ENCODE measurements at regions not wholly inside any gene's neighbourhood (a gene's known extent, or its start where the extent isn't known, plus 50 kb on each side); places are given as distances from the start of the nearest gene placed in this dataset.
"Not testable (repeated sequence)": the region's sequence is repeated elsewhere in the genome, so short reads cannot be mapped to it uniquely, and the experiment has no call there.

GRCh38 chr9:28443461-28443860, 870.2 kb upstream of the C9orf72 start:
- no peak for FAIRE-seq
- DNase-seq (ENCODE audit: low spot score), result no peak

GRCh38 chr9:28444637-28445036, 871.4 kb upstream of the C9orf72 start:
- FAIRE-seq, result no peak
- no peak for DNase-seq (ENCODE audit: low spot score)

GRCh38 chr9:28445211-28445610, 871.9 kb upstream of the C9orf72 start:
- DNase-seq (ENCODE audit: low spot score), result no peak
- no peak for FAIRE-seq

- DNase-seq (ENCODE audit: low spot score), result no peak
- FAIRE-seq, result no peak
Measured at GRCh38 chr9:28453918-28454317, 880.6 kb upstream of the C9orf72 start.

GRCh38 chr9:28456861-28457260, 883.6 kb upstream of the C9orf72 start:
- peak; percentile 37 for FAIRE-seq
- no peak for DNase-seq (ENCODE audit: low spot score)

GRCh38 chr9:28464481-28465216, 891.4 kb upstream of the C9orf72 start:
- DNase-seq (ENCODE audit: low spot score) (no peak), FAIRE-seq (no peak)

GRCh38 chr9:28471261-28471660, 898.0 kb upstream of the C9orf72 start:
- FAIRE-seq, result peak; percentile 48
- no peak for DNase-seq (ENCODE audit: low spot score)

- no peak for DNase-seq (ENCODE audit: low spot score)
- FAIRE-seq, result no peak
Measured at GRCh38 chr9:28487561-28487960, 914.3 kb upstream of the C9orf72 start.

GRCh38 chr9:28491121-28491520, 917.8 kb upstream of the C9orf72 start:
- DNase-seq (ENCODE audit: low spot score) (no peak), FAIRE-seq (no peak)

- DNase-seq (ENCODE audit: low spot score); FAIRE-seq: not testable (repeated sequence)
Measured at GRCh38 chr9:28498168-28498567, 924.9 kb upstream of the C9orf72 start.

- DNase-seq (ENCODE audit: low spot score) (no peak), FAIRE-seq (no peak)
Measured at GRCh38 chr9:28502189-28502588, 928.9 kb upstream of the C9orf72 start.

- FAIRE-seq (no peak), DNase-seq (ENCODE audit: low spot score) (no peak)
Measured at GRCh38 chr9:28502741-28503140, 929.5 kb upstream of the C9orf72 start.

- no peak for DNase-seq (ENCODE audit: low spot score)
- FAIRE-seq, result no peak
Measured at GRCh38 chr9:28503573-28503972, 930.3 kb upstream of the C9orf72 start.

GRCh38 chr9:28518439-28518838, 945.2 kb upstream of the C9orf72 start:
- no peak for FAIRE-seq
- DNase-seq (ENCODE audit: low spot score), result no peak

GRCh38 chr9:28524309-28524708, 951.0 kb upstream of the C9orf72 start:
- DNase-seq (ENCODE audit: low spot score); FAIRE-seq: not testable (repeated sequence)

- FAIRE-seq (no peak), DNase-seq (ENCODE audit: low spot score) (no peak)
Measured at GRCh38 chr9:28528049-28528448, 954.8 kb upstream of the C9orf72 start.

GRCh38 chr9:28538132-28538531, 964.9 kb upstream of the C9orf72 start:
- no peak for DNase-seq (ENCODE audit: low spot score)
- FAIRE-seq, result no peak

GRCh38 chr9:28539434-28540070, 966.3 kb upstream of the C9orf72 start:
- DNase-seq (ENCODE audit: low spot score) (no peak), FAIRE-seq (peak; percentile 92)

- no peak for FAIRE-seq
Measured at GRCh38 chr9:28542928-28543327, 969.6 kb upstream of the C9orf72 start.

GRCh38 chr9:28547527-28547926, 974.2 kb upstream of the C9orf72 start:
- DNase-seq (ENCODE audit: low spot score) (no peak), FAIRE-seq (no peak)

More at GRCh38 chr9:28542928-28543327, 969.6 kb upstream of the C9orf72 start:
- DNase-seq (ENCODE audit: low spot score), result no peak

GRCh38 chr9:28563291-28563934, 990.1 kb upstream of the C9orf72 start:
- FAIRE-seq (no peak), DNase-seq (ENCODE audit: low spot score) (no peak)

- FAIRE-seq, result no peak
Measured at GRCh38 chr9:28583832-28584231, 1010.6 kb upstream of the C9orf72 start.

More at GRCh38 chr9:28583832-28584231, 1010.6 kb upstream of the C9orf72 start:
- no peak for DNase-seq (ENCODE audit: low spot score)

Data from urothelium cell line (cell line).